NCI-H1436 treated with DMSO at 0.1 percent for 48 hours (cell line): ENCODE measurements at regions not wholly inside any gene's neighbourhood (a gene's known extent, or its start where the extent isn't known, plus 50 kb on each side); places are given as distances from the start of the nearest gene placed in this dataset.
"Not testable (repeated sequence)": the region's sequence is repeated elsewhere in the genome, so short reads cannot be mapped to it uniquely, and the experiment has no call there.

Experiments used
- DNase-seq: peaks from one replicate; lab custom pipeline; 2025; lab: John Stamatoyannopoulos, UW

DNA sequence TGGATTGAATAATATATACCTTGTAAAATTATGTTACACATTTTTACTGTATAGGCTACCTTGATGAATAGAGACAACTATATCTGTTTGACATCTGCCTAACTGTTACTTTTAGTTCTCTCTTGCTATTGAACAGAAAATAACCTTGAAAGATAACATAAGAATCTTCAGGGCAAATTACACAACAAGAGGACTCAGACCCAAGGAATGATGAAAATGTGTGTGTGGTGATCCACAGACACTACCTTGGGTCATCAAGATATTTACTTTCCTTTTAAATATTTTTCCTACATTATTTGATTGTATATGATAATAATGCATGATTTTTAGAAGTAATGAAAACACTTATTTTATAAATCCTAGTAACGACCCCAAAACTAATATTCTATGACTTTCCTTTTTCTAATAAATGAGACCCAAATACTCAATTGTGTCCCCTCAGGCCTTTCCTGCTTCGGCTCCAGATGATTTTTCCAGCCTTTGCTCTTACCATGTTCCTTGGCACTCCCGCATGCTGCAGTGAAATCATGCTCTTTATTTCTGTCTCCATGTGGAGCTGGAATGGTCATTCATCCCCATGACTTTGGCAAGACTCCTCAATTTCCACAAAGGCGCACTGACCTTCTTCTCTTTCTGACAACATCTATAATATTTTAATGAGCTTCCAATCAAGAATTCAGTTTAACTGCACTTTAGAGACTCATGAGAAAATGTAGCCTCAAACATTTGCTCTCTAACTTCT, 187.6 kb downstream of the EPM2A start:
- DNase-seq, result no peak

DNA sequence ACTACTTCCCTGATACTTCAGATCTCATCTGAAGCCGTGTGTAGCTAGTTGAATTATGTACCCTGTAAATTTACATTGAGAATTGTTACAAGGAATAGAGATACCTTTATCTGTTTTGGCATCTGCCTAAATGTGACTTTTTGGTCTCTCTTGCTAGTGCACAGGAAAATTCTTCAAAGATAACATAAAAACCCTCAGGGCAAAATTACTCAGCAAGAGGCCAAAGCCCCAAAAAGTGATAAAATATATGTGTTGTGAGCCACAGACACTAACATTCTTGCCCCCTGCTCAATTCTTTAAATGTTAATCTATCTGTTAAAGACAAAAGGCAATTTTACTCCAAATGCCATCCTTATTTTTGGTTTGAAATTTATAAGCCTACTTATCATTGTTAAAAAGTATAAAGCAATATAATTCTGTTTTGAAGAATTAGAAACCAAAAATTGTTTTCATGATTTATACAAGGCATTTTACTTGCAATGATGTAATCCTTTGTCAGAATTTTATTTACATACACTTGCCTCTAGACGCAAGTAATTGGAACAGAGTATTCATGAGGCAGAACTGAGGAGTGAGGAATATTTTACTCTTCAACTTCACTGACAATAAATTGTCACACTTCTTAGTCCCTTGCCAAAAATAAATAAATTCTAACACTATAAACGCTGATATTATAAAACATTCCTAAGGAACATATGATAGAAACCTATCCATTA, 186.2 kb downstream of the EPM2A start:
- no peak for DNase-seq

DNA sequence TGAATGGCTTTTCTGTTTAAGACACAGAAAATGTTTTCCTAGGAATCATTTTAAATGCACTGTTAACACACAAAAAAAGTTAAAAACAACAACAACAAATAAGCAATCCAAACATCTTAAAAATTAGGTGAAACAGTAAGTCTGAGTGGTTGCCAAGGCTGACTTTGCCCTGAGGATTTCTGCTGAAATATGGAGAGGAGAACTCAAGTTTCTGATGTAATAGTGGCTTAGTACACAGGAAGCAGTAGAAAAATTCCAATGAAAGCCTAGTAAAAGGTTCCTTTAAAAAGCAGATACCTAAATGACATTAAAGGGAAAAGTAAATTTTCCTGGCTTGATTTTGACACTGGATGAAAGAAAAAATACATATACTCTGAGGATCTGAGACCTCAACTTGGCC, 184.2 kb downstream of the EPM2A start:
- DNase-seq, result no peak

DNA sequence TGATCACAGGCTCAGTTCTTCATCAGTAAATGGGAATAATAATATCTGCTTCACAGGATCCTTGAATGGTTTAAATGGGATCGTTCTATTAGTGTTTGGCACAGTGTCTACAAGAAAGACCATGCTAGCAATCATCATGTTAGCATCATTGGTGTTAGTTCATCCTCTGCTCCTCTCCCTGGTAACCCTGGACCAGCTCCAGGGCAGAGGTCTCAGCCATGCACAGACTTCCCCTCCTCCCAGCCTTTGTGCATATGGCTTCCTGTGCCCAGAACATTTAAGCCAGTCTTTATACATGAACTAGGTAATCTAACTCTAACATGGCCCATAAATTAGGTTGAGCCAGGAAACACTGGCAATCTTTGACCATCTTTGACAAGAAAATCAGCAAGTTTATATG, 180.2 kb downstream of the EPM2A start:
- DNase-seq, result no peak

DNA sequence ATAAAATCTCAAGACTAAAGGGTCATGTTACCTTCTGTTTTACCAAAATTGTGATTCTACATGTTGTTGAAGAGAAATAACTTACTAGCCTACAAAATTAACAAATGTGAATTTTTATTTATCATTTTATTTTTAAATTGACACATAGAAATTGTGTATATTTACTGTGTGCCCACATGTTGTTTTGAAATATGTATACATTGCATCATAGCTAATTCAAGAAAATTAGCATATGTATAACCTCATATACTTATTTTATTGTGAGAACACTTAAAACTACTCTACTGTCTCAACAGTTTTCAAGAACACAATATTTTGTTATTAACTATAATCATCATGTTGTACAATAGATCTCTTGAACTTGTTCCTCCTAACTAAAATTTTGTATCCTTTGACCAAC, 177.8 kb downstream of the EPM2A start:
- no peak for DNase-seq

DNA sequence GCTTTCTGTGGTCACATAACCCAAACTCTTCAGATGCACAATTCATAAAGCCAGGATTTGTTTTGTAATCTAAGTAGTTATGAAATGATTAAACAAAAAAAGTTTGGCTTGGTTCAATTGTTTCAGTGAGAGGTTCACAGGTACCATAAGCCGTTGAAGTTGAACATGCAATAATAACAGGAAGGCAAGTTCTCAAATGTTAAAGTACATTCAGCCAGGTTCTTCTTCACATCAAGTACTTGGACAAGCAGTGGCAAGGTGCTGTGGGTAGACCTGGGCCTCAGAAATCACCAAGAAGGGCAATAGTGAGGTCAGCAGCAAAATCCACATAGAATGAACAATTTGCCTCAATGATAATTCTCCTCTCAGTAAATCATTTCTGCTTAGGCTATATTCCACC, 175.5 kb downstream of the EPM2A start:
- no peak for DNase-seq

DNA sequence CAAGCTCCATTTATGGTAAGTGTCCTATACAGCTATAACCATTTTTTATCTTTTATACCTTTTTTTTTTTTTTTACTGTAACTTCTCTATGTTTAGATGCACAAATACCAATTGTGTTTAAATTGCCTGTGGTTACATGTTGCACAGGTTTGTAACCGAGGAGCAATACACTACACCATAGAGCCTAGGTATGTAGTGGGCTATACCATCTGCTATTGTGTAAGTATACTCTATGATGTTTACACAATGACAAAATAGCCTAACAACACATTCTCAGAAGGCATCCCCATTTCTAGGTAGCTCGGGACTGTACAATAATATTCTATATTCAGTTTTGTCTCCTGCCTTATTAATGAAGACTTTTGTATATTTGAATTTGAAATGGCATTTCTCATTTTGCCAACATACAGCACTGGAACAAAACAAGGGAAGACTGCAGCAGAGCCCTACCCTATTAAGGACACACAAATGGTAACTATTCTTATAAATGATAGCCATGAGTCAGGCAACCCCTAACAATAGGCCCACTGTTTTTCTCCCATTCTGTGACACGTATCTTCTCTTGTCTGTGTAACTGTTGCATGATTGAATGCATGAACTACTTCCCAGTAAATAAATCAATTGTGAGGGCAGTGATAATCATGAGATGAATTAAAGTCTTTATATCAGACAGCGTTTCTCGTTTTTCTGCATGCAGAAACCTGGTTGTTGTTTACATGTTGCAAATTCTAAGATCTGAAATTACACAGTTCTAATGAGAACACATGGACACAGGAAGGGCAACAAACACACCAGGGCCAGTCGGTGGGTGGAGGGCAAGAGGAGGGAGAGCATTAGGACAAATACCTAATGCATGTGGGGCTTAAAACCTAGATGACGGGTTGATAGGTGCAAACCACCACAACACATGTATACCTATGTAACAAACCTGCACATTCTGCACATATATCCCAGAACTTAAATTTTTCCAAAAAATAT, 173.9 kb downstream of the EPM2A start:
- no peak for DNase-seq

DNA sequence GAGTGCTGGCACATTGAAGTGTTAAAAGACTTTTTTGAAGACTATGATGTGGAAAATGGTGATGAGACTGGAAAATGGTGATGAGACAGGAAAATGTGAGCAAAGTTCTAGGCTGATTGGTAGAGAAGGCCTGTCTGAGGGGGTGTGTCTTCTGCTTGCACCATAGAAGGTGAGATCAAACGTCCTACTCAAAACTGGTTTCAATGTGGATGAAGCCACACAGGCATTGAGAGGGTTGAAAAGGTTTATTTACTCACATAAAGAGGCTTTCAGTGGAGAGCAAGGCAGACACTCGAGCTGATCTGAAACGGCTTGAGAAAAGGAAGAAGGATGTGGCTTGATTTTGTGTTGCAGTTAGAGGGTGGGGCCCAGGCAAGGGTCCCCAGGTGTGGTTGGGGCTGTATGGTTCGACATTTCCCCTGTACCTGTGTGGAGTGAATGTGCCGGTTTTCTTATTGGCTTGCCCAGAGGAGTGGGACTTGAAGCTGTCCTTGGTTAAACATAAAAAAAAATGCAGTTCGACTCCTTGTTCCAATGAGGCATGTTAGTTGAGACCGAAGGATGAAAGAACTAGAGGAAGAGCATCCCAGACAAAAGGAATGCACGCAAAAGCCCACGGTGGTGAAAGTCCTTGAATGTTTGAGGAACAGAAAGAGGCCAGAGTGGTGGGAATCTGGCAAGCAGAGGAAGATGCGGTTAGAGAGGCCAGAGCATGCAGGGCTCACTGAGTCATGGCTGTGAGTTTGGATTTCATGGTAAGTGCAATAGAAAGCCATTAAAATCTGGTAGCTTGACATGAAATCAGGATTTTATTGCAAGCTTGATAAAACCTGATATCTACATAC, 172.3 kb downstream of the EPM2A start:
- no peak for DNase-seq

DNA sequence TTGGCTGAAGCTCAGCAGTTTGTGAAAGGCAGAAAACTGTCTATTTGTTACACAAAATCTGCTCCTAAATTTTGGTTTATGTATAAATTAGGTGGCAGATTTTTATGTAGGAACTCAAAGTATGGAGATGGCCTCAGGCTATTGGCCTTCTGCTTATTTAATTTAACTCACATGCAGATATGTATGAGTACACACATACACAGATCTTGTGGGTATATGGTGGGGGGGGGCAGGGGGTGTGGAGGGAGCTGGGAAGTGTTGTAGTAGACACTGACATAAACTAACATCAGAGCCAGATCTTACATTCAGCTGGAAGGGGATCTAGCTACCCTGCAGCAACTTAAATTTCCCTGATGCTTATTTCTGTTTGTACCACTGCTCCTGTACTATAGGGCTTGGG, 170.8 kb downstream of the EPM2A start:
- DNase-seq, result no peak

DNA sequence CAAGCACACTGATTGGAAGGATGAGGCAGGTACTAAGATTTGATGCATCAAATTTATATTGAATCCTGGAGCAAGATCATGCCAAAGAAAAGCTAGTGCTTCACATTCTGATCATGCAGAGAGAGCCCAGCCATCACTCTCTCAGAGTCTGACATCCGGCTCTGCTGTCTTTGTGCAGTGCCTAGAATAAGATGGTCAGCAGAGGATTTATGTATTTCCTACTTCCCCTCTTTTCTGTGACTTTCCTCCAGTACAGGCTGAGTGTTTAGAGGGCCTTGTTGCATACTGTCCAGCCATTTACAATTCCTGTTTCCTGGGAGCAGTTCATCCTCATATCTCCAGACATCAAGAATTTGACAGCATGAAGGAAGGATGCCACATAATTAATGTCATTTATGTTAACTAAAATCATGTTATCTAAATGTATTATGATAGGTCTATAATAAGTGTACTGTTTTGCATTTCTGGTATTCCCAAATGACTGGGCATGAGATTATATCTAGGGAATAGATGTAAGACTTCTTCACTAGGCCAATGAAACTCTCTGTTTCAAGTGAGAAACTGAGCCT, 167.6 kb downstream of the EPM2A start:
- DNase-seq, result no peak

DNA sequence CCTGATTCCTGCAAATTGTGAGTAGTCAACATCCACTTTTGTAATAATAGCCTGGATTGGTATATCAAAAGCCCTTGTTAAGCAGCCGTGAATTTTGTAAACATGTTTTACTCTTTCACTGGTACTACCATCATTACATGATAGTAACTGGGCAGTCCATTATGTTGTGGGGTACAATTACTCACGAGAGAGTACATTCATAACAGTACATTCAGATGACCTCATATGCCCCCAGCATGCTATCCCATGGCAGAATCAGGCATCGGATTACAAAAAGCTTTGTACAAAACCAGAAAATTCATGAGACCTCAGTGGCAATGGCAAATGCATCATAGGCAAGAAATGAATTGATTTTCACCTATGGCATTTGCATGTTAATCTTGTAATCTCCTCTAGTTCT, 166.2 kb downstream of the EPM2A start:
- DNase-seq, result no peak

DNA sequence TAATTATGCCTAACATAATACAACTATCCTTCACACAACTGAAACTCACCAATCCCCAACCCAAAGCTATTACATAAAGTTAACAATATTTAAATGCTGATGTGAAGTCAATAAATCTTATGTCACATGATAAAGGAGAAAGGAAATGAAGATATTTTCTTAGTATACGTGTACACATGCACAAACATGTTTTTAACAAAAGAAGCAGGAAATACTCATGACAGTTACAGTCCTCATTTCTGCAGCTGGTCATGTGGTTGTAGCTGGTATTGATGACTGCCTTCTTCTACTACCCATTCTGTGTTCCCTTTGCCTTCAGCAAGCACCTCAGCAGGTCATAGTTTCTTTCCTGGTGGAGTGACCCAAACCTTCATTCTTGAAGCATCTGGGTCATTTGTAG, 165.0 kb downstream of the EPM2A start:
- DNase-seq, result not testable (repeated sequence)

DNA sequence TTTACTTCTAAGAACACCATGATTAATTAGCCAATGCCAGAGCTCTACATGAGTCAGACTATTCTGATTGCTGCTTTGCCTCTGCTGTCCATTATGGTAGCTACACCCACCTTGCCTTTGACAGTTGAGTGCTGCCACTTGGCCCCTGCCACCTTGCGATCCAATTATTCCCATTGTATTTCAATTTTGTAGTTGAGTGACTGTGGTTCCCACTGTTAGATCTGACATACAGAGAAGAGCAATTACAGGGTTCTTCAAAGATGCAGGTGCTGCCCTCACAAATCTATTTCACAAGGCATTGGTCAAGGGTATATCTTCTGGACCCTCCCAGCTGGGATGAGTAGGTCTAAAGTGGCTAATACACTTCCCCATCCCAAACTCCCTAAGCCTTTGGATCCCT, 161.1 kb downstream of the EPM2A start:
- not testable (repeated sequence) for DNase-seq
